Retinal pigment epithelial cell (primary cell): ENCODE measurements at regions not wholly inside any gene's neighbourhood (a gene's known extent, or its start where the extent isn't known, plus 50 kb on each side); places are given as distances from the start of the nearest gene placed in this dataset.

ENCODE experiments used
- DNase-seq: peaks from one replicate; pipeline ENCODE4 v3.0.0-alpha.2; 2010; ENCODE audit warnings: low read depth
- H3K4me3 ChIP-seq: 2 replicates; pipeline ENCODE4 v1.5.1; 2011; ENCODE audit warnings: mild to moderate bottlenecking, low read length, control low read depth, moderate library complexity
- CTCF ChIP-seq: conservative IDR thresholded peaks from 2 replicates; pipeline ENCODE4 v1.5.1; 2011; ENCODE audit warnings: low read depth, low read length, control low read depth, inconsistent platforms

- H3K4me3 ChIP-seq: no peak overlapping the region
- no peak for TF ChIP-seq CTCF
- no peak for DNase-seq
These were observed 66.3 kb upstream of the RMDN2 start for GRCh38 chr2:37858725-37859267.

- no peak for TF ChIP-seq CTCF
- DNase-seq: no peak
- no peak overlapping the region for H3K4me3 ChIP-seq
These were observed 62.5 kb upstream of the RMDN2 start for GRCh38 chr2:37862620-37863019.

- TF ChIP-seq CTCF: no peak
- no peak overlapping the region for H3K4me3 ChIP-seq
- DNase-seq: no peak
These were observed 60.9 kb upstream of the RMDN2 start for GRCh38 chr2:37864217-37864616.

- no peak overlapping the region for H3K4me3 ChIP-seq
- TF ChIP-seq CTCF: no peak
- DNase-seq: no peak
These were observed 59.4 kb upstream of the RMDN2 start for GRCh38 chr2:37865640-37866039.

GRCh38 chr2:37866171-37866934 lies 58.7 kb upstream of the RMDN2 start:
- DNase-seq: no peak
- no peak for TF ChIP-seq CTCF
- H3K4me3 ChIP-seq: no peak overlapping the region

GRCh38 chr2:37867166-37867565 lies 57.9 kb upstream of the RMDN2 start:
- TF ChIP-seq CTCF: no peak
- no peak for DNase-seq
- no peak overlapping the region for H3K4me3 ChIP-seq

- no peak for TF ChIP-seq CTCF
- no peak overlapping the region for H3K4me3 ChIP-seq
- no peak for DNase-seq
These were observed 56.2 kb upstream of the RMDN2 start for GRCh38 chr2:37868866-37869265.
